Lung (tissue), 11 donors: ENCODE measurements at regions not wholly inside any gene's neighbourhood (a gene's known extent, or its start where the extent isn't known, plus 50 kb on each side); places are given as distances from the start of the nearest gene placed in this dataset.

Source experiments
- ATAC-seq: fragments of 200-7000 bp; cut with Tn5 transposase; one replicate; pipeline ENCODE4 v1.9.1; 2020; ENCODE audit warnings: moderate number of reproducible peaks; ENCODE audit not compliant: insufficient read depth, low FRiP score
- DNase-seq, 3 donors: peaks; one replicate each; pipeline ENCODE4 v3.0.0-alpha.2; 2013 to 2017
- H3K27ac ChIP-seq, 2 donors: one replicate each; pipeline ENCODE4 v1.5.1; 2013; ENCODE audit warnings: mild to moderate bottlenecking in 2 of 2, moderate library complexity in 2 of 2, control low read depth in 1 of 2, inconsistent platforms in 1 of 2, low read depth in 1 of 2, low read length in 1 of 2
- H3K27me3 ChIP-seq, 3 donors: one replicate each; pipeline ENCODE4 v1.5.1; 2013; ENCODE audit warnings: low read length in 2 of 3; ENCODE audit not compliant: control insufficient read depth in 3 of 3, insufficient read depth in 3 of 3
- H3K36me3 ChIP-seq, 4 donors: one replicate each; pipeline ENCODE4 v1.5.1; 2013; ENCODE audit warnings: low read length in 4 of 4, mild to moderate bottlenecking in 1 of 4, moderate library complexity in 1 of 4; ENCODE audit not compliant: control insufficient read depth in 4 of 4, insufficient read depth in 4 of 4
- H3K4me1 ChIP-seq, 5 donors: one replicate each; pipeline ENCODE4 v1.5.1; 2013; ENCODE audit warnings: low read length in 5 of 5, mild to moderate bottlenecking in 2 of 5, moderate library complexity in 1 of 5; ENCODE audit not compliant: control insufficient read depth in 5 of 5, insufficient read depth in 5 of 5
- H3K4me3 ChIP-seq: one replicate; pipeline ENCODE4 v1.5.1; 2013; ENCODE audit warnings: mild to moderate bottlenecking, control low read depth, moderate library complexity
- H3K9ac ChIP-seq, 2 donors: one replicate each; pipeline ENCODE4 v1.5.1; 2013; ENCODE audit warnings: low read length in 2 of 2, control low read depth in 1 of 2; ENCODE audit not compliant: insufficient read depth in 1 of 2
- H3K9me3 ChIP-seq, 4 donors: one replicate each; pipeline ENCODE4 v1.5.1; 2013; ENCODE audit warnings: low read length in 3 of 4, mild to moderate bottlenecking in 1 of 4, moderate library complexity in 1 of 4; ENCODE audit not compliant: control insufficient read depth in 4 of 4, insufficient read depth in 3 of 4
- WGBS, 2 donors: extraction: QIAGEN DNeasy Blood & Tissue Kit; methylation state at CpG; one replicate each; pipeline ENCODE4 v1.1.7; 2013; 5-methylcytosine and 5-hydroxymethylcytosine counted together
- TF ChIP-seq, protein P1 (sequence below): IDR thresholded peaks from 2 replicates; pipeline ENCODE4 v1.5.1; 2012; ENCODE audit warnings: mild to moderate bottlenecking; ENCODE audit errors: control extremely low read depth, extremely low read depth
- donor health status: control.
- donor health status: control.
- donor health status: Bipolar disorder and iron deficiency.
- donor health status: healthy.
- donor health status: DM: yes; HTN: yes; CAD: no.

DNA sequence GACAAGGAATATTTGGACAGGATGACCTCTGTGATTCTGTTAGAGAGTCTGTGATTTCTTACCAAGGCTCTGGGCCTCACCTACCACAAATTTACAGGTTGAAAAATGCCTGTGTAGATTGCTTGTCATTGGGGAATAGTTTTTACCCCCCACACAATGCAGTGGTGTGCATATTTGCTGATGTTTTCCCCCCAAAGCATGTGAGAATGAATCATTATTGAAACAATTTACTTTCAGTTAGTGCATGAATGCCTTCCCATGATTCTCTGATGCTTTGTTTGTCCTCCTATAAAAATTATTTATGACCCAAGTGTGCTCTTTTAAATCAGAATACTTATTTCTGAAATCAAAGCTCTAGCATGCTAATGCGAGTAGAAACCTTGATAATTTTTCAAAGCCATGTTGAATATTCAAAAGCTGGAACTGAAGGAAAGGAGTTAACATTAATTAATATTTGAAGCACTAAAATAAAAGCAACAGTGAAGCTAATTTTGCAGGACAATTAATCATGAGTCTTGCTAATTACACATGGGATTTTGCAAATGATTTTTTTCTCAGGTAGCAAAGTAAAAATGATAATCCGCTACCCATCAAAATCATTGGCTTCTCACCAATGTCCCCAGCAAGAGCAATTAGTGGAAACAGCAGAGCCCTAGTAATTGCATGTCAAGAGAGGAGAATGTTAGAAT is 361.2 kb upstream of the HNRNPA3 start:
- H3K27me3 ChIP-seq, result no peaks in the 10 kb centered on the region
- H3K27ac ChIP-seq, result no peak overlapping the region
- WGBS, 2 donors, result 95 to 98% methylated on average over 2 of the region's 2 CpGs
- no peak overlapping the region for H3K9ac ChIP-seq
- TF ChIP-seq, protein P1, sequence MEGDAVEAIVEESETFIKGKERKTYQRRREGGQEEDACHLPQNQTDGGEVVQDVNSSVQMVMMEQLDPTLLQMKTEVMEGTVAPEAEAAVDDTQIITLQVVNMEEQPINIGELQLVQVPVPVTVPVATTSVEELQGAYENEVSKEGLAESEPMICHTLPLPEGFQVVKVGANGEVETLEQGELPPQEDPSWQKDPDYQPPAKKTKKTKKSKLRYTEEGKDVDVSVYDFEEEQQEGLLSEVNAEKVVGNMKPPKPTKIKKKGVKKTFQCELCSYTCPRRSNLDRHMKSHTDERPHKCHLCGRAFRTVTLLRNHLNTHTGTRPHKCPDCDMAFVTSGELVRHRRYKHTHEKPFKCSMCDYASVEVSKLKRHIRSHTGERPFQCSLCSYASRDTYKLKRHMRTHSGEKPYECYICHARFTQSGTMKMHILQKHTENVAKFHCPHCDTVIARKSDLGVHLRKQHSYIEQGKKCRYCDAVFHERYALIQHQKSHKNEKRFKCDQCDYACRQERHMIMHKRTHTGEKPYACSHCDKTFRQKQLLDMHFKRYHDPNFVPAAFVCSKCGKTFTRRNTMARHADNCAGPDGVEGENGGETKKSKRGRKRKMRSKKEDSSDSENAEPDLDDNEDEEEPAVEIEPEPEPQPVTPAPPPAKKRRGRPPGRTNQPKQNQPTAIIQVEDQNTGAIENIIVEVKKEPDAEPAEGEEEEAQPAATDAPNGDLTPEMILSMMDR, result no peak
- peaks cover 0 to 3% (median 0%) of the 10 kb centered on the region in 4 donors for H3K9me3 ChIP-seq
- no peak overlapping the region for H3K4me3 ChIP-seq
- H3K36me3 ChIP-seq, result no peaks in the 10 kb centered on the region
- no peaks in the 10 kb centered on the region for H3K4me1 ChIP-seq
- DNase-seq (no peak), ATAC-seq (no peak)

DNA sequence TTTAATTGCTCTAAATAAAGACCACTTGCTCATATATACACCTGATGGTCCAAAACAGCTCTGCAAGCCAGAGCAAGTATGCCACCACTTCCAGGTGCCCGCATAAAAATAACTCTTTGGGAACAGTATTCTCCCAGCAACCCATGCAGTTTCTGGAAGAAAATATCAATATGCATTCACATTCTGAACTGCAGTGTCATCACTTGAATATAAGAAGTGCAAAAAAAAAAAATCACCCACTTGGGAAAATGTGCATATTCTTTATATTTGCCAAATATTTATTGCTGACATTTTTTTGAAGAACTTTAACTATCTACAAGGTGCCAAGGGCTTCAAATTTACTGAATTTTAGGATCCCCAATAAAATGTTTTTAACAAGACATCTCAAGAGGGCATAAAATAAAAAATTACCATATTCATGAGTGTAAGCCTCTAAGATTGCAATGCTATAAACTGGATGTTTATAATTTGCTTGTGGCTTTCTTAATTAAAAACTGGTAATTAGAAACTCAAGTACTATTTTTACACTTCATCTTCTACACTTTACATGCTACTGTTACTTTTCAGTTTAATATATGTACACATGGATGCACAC is 360.6 kb upstream of the HNRNPA3 start:
- ATAC-seq (no peak), DNase-seq (no peak)
- peaks cover 0 to 3% (median 0%) of the 10 kb centered on the region in 4 donors for H3K9me3 ChIP-seq
- H3K4me3 ChIP-seq, result no peak overlapping the region
- TF ChIP-seq, protein P1, result no peak
- no peak overlapping the region for H3K9ac ChIP-seq
- H3K27ac ChIP-seq, result no peak overlapping the region
- no peaks in the 10 kb centered on the region for H3K36me3 ChIP-seq
- no peaks in the 10 kb centered on the region for H3K27me3 ChIP-seq
- WGBS, 2 donors, result 91 to 97% methylated on average over 1 of the region's 1 CpG
- H3K4me1 ChIP-seq, result no peaks in the 10 kb centered on the region

DNA sequence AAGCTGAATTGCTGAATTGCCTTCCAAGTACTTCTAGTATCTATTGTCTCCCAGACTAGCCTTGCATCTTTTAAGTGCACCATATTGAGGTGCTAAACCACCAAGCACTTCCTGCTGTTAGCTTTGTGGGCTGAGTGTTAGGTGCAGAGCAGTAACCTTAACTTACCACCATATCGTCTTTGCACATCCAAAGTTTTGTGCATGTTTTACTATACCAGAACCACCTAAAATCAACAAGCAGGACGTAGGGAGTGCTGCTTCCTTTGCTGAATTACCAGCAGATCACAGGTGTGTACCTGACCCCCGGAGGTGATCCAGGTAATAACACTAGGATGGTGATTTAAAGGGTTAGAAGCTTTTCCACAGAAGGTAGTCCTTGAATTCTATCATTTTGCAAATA is 359.9 kb upstream of the HNRNPA3 start:
- Histone ChIP-seq H3K4me1 (no peaks in the 10 kb centered on the region), H3K36me3 (no peaks in the 10 kb centered on the region), H3K27ac (no peak overlapping the region), H3K4me3 (no peak overlapping the region), H3K9me3 (peaks cover 0 to 3% (median 0%) of the 10 kb centered on the region in 4 donors), H3K27me3 (no peaks in the 10 kb centered on the region), H3K9ac (no peak overlapping the region)
- ATAC-seq, result peak; percentile 15
- DNase-seq, result no peak
- TF ChIP-seq, protein P1, result no peak
- 39% methylated on average over 3 of the region's 3 CpGs for WGBS, 2 donors
